Tibial nerve (tissue), 4 donors: ENCODE measurements at regions not wholly inside any gene's neighbourhood (a gene's known extent, or its start where the extent isn't known, plus 50 kb on each side); places are given as distances from the start of the nearest gene placed in this dataset.
"Not testable (repeated sequence)": the region's sequence is repeated elsewhere in the genome, so short reads cannot be mapped to it uniquely, and the experiment has no call there.

ENCODE experiments used
- DNase-seq, 2 donors: peaks; one replicate each; pipeline ENCODE4 v3.0.0-alpha.2; 2019; ENCODE audit warnings: low spot score in 2 of 2
- H3K27ac ChIP-seq, 4 donors: fragments of 200-600 bp; sonication (generic) in 3 of 4; one replicate each; pipeline ENCODE4 v1.5.1; 2017 to 2019; ENCODE audit warnings: mild to moderate bottlenecking in 1 of 4
- H3K27me3 ChIP-seq, 2 donors: fragments of 200-600 bp; sonication (generic) in 1 of 2; one replicate each; pipeline versions ENCODE4 v1.5.1 to v1.6.0; 2017 to 2019
- H3K36me3 ChIP-seq, 3 donors: fragments of 200-600 bp; sonication (generic); one replicate each; pipeline ENCODE4 v1.5.1; 2018 to 2019
- H3K4me1 ChIP-seq, 4 donors: fragments of 200-600 bp; sonication (generic) in 3 of 4; one replicate each; pipeline ENCODE4 v1.5.1; 2017 to 2019
- H3K4me3 ChIP-seq, 4 donors: fragments of 200-600 bp; sonication (generic) in 3 of 4; one replicate each; pipeline ENCODE4 v1.5.1; 2017 to 2019; ENCODE audit warnings: mild to moderate bottlenecking in 1 of 4, moderate library complexity in 1 of 4
- H3K9me3 ChIP-seq, 4 donors: fragments of 200-600 bp; sonication (generic) in 3 of 4; one replicate each; pipeline ENCODE4 v1.5.1; 2017 to 2019
- WGBS, 2 donors: methylation state at CpG; one replicate each; pipeline ENCODE4 v1.1.5; 2018; 5-methylcytosine and 5-hydroxymethylcytosine counted together

DNA sequence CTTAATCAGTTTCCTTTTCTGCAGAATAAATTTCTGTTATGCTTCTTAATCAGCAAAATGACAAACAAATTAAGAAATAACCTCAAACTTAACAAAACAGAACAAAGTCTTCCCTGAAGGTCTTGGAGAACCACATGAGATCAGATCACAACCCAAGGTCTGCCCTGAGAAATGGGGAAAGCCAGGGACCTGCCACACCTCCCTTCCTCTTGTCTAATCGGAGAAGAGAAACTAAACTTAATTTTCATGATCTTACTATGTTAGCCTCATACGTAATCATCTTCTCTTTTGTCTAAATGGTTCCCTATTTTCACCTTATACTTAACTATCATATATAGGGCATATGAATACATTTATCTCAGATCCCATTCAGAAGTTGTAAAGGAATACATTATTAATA lies 405.4 kb upstream of the SPATA31A3 start:
- DNase-seq, H3K4me1 ChIP-seq, H3K9me3 ChIP-seq, H3K27me3 ChIP-seq, H3K27ac ChIP-seq, H3K4me3 ChIP-seq, H3K36me3 ChIP-seq: not testable (repeated sequence)
- WGBS, 2 donors = 74 to 77% methylated on average over 2 of the region's 2 CpGs

DNA sequence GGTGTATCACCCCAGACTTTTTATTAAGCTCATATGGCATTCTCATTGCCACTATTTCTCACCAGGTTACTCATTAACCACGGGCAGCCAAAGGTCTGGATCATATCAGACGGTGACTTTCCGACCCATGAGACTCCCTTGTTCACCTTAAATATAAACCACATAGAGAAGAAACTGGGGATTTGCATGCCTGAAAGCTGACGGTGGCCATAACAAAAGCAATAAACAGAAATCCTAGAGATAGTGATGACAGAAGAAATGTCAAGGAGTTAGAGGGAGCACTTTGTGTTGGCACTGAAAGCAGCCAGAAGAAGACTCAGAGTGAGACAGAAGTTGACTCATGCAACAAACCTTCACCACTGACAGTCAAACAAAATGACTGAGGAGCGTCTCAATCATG lies 402.4 kb upstream of the SPATA31A3 start:
- H3K36me3 ChIP-seq, H3K9me3 ChIP-seq, H3K4me1 ChIP-seq, DNase-seq, H3K4me3 ChIP-seq, H3K27me3 ChIP-seq, H3K27ac ChIP-seq: not testable (repeated sequence)
- no CpG with 5 or more reads among the region's 5 CpGs for WGBS, 2 donors

DNA sequence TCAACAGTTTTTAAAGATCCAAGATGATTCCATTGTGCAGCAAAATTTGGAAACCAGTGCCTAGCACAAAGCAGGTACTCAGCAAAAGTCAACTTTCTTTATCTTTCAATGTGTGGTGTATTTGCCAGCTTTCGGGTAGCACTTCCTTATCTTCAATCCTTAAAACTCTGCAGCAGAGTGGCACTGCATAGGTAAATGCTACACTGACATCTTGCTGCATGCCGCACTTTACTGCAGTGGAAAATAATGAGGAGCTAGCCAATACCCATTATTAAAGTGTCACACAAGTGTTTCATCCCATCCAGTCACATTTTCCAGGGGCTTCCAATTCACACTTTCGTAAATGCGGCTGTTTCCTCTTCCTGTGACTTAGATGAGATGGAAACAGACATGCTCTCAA lies 401.7 kb upstream of the SPATA31A3 start:
- H3K4me3 ChIP-seq = not testable (repeated sequence)

DNA sequence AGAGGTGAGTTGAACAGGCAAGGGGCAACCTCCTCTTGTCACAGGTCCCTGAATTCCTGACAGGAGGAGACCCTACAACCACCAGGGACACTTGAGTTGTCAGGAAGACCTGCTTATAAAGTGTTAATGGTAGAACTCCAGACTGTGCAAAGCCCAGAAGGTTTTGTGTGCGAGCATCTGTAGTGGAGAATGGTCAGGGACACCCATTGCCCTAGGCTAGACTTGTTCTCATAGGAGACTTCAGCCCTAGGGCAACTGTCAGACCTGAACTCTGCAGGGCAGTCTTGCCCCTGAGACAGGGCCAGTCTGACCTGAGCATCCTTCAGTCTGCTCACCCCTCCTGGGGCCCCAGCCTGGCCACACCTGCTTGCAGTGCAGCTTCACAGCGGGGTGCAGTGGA lies 377.3 kb upstream of the SPATA31A3 start:
- not testable (repeated sequence) for H3K4me3 ChIP-seq, H3K4me1 ChIP-seq, H3K9me3 ChIP-seq, H3K36me3 ChIP-seq, H3K27me3 ChIP-seq, DNase-seq, H3K27ac ChIP-seq
- no CpG with 5 or more reads among the region's 2 CpGs for WGBS, 2 donors

More for the DNA sequence above, 401.7 kb upstream of the SPATA31A3 start:
- not testable (repeated sequence) for DNase-seq, H3K4me1 ChIP-seq, H3K9me3 ChIP-seq, H3K27ac ChIP-seq, H3K36me3 ChIP-seq, H3K27me3 ChIP-seq
- no CpG with 5 or more reads among the region's 4 CpGs for WGBS, 2 donors

DNA sequence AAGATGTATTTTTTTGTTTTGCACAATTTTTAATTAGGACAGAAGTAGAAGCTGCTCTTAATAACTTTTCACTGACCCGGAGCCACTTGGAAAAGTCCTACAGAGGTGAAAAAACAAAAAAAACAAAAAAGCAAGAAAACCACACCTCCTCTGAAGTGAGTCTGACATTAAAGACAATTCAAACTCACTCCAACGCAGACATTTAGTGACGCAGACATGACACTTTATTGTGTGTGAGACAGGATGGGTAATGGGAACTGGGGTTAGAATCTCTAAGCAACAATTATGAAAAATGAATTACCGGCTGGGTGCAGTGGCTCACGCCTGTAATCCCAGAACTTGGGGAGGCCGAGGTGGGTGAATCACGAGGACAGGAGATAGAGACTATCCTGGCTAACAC lies 370.0 kb upstream of the SPATA31A3 start:
- not testable (repeated sequence) for H3K27ac ChIP-seq, H3K4me3 ChIP-seq, H3K4me1 ChIP-seq, H3K9me3 ChIP-seq, DNase-seq, H3K27me3 ChIP-seq, H3K36me3 ChIP-seq
- WGBS, 2 donors = no CpG with 5 or more reads among the region's 7 CpGs

DNA sequence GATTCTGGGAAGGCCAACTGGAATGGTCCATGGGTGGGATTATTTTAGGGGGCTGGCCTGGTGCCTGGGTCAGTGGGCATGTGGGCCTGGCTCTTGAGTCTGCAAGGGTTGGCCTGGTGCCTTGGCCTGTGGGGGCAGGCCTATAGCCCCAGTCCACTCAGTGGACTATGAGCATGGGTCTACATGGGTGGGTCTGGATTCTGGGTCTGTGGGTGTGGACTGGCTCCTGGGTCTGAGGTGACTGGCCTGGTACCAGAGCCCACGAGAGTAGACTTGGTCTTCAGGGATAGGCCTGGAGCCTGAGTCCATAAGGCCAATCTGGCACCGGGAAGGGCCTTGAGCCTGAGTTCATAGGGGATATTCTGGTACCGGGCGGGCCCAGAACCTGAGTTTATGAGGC lies 361.6 kb upstream of the SPATA31A3 start:
- H3K4me1 ChIP-seq, H3K27ac ChIP-seq, H3K9me3 ChIP-seq, H3K36me3 ChIP-seq, H3K4me3 ChIP-seq, DNase-seq, H3K27me3 ChIP-seq: not testable (repeated sequence)
- WGBS, 2 donors = no CpG with 5 or more reads among the region's 4 CpGs

DNA sequence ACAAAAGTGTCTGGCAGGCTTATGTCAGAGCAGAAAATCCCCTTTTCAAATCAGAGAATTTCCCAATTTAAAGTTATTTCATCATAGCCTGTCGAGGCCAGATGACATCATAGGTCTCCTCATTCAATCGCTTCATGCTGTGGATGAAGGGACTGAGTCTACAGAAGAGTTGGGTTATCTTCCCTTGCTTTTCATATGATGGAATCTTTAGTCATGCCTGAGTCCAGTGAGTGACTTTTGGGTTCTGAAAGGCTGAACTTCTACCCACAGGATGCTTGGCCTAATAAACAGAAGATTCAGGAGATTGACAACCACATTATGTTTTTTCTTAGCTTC lies 357.0 kb upstream of the SPATA31A3 start:
- WGBS, 2 donors = no CpG with 5 or more reads among the region's 2 CpGs
- H3K27ac ChIP-seq, H3K4me3 ChIP-seq, H3K4me1 ChIP-seq, H3K27me3 ChIP-seq, H3K9me3 ChIP-seq, H3K36me3 ChIP-seq, DNase-seq: not testable (repeated sequence)

DNA sequence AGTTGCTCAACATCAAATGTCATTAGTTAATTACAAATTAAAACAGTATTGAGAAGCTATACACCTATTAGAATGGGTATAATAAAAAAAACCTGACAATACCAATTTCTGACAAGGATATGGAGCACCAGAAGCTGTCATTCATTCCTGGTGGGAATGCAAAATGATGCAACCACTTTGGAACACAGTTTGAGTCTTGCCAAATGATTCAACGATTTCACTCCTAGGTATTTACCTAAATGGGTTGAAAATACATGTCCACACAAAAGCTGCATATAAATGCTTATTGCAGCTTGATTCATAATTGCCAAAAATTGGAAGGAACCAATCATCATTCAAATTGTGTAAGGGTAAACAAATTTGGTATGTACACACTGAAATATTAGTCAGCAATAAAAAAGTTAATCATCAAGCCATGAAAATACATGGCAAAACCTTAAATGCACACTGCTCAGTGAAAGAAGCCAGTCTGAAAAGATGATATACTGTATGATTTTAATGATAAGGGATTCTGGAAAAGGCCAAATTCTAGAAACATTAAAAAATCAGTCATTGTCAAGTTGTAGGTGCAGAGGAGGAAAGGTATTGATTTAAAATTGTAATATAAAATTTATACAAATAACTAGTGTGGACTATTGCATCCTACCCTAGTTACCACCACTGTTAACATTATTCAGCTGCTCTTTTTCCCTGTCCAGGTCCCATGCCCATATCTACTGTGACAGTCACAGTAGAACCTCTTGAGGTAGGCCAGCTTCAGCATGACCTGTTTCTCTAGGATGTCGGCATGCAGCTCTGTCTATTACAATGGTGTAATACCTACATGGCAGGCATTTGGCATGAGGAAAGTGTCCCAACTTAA lies 356.4 kb upstream of the SPATA31A3 start:
- not testable (repeated sequence) for H3K36me3 ChIP-seq, H3K27ac ChIP-seq, H3K27me3 ChIP-seq, H3K9me3 ChIP-seq, H3K4me3 ChIP-seq, H3K4me1 ChIP-seq, DNase-seq
- no CpG with 5 or more reads among the region's 2 CpGs for WGBS, 2 donors

DNA sequence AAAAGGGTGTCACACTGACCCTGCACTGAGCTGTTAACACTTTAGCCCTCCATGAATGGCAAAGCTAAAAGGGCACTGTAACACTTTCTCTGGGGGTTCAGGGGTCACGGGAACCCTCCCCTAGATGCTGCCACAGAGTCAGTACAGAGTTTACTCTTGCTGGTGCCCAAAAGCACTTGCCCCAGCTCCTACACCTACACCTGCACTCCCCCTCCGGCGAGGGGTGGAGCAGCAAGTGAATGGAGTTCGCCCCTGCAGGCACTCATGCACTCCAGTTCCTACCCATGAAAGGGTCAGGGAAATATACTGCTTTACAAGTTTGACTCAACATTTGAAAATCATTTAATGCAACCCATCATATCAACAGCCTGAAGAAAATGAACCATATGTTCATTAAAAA lies 355.7 kb upstream of the SPATA31A3 start:
- no CpG with 5 or more reads among the region's 4 CpGs for WGBS, 2 donors
- H3K4me3 ChIP-seq = not testable (repeated sequence)

DNA sequence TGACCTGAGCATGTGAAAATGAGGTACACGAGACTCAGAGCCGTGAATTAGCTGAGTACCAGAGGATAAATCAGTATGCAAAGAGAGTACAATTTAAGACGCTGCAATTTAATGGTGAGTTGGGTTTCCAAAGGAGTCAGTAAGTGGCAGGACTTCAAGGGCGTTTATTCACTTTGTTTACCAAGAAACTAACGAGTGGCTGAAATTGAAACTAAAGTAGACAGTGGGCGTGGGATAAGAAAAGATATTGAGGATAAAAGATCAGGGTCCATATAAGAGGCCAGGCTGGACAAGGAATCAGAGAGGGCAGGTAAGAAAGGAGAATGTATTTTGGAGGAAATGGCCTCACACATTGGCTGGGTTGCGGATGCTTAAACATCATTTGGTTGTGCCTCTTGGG lies 346.9 kb upstream of the SPATA31A3 start:
- H3K27ac ChIP-seq, H3K4me1 ChIP-seq, H3K4me3 ChIP-seq, H3K9me3 ChIP-seq, H3K27me3 ChIP-seq, H3K36me3 ChIP-seq, DNase-seq: not testable (repeated sequence)
- no CpG with 5 or more reads among the region's 7 CpGs for WGBS, 2 donors

More for the DNA sequence above, 355.7 kb upstream of the SPATA31A3 start:
- not testable (repeated sequence) for DNase-seq, H3K4me1 ChIP-seq, H3K9me3 ChIP-seq, H3K27me3 ChIP-seq, H3K36me3 ChIP-seq, H3K27ac ChIP-seq

DNA sequence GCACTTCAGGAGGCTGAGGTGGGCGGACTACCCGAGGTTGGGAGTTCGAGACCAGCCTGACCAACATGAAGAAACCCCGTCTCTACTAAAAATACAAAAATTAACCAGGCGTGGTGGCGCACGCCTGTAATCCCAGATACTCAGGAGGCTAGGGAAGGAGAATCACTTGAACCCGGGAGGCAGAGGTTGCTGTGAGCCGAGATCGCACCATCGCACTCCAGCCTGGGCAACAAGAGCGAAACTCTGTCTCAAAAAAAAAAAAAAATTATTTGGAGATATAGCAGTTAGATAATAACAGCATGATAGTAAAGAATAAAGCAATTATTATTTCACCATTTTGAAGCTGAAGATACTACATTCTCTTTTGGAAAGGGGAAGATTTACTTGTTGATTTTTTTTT lies 345.9 kb upstream of the SPATA31A3 start:
- not testable (repeated sequence) for DNase-seq, H3K4me1 ChIP-seq, H3K27ac ChIP-seq, H3K27me3 ChIP-seq, H3K9me3 ChIP-seq, H3K36me3 ChIP-seq, H3K4me3 ChIP-seq
- WGBS, 2 donors = no CpG with 5 or more reads among the region's 12 CpGs

DNA sequence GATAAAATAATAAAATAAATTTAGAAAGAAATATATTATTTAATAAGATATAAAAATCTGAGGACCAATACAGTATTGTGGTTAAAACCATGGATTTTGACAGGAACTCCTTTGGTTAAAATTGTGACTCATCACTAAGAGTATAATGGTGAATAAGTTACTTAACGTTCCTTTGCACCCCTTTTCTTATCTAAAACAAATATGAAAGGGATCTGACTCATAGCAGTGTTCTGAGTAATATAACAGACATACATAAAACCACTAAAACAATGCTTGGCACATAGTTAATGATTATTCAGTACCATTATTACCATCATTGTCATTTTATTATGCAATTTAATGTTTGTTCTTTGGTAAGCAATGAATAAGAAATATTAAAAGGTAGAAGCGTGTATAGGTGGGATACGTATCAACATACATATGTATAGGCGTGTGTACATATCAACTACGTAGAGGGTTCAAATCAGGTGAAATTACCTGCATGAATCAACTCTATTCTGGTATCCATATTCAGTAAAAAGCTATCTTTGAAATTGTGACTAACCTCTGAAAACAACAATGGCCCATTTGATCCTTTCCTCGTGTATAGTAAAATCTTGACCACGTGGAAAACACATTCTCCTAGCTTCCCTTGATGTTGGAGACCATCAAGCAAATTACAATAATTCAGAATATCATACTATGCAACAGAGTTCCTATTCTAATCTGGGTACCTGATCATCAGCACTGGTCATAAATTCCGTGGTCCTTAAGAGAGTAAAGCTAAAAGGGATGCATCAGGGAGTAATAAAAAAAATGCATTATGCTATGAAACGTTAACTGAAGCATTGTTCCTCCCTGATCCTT lies 342.6 kb upstream of the SPATA31A3 start:
- not testable (repeated sequence) for DNase-seq, H3K27me3 ChIP-seq, H3K36me3 ChIP-seq, H3K9me3 ChIP-seq, H3K27ac ChIP-seq, H3K4me3 ChIP-seq, H3K4me1 ChIP-seq
- no CpG with 5 or more reads among the region's 9 CpGs for WGBS, 2 donors

DNA sequence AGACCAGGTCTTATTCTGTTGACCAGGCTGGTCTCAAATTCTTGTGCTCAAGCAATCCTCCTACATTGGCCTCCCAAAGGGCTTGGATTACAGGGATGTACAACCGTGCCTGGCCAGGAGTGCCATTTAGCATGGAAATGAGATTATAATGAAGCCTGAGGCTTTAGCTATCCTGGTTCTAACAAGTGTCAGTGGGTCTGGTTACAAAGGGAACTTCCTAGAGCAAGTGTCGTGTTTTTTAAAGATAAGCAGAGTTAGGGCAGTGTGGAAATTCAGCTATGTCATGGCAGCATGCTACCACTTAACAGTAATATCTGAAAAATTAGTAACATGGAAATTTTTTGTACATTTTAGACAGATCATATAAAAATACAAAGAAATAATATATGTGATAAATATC lies 339.3 kb upstream of the SPATA31A3 start:
- not testable (repeated sequence) for H3K27me3 ChIP-seq, H3K27ac ChIP-seq, H3K4me3 ChIP-seq, H3K36me3 ChIP-seq, H3K9me3 ChIP-seq, DNase-seq, H3K4me1 ChIP-seq
- no CpG with 5 or more reads among the region's 2 CpGs for WGBS, 2 donors

DNA sequence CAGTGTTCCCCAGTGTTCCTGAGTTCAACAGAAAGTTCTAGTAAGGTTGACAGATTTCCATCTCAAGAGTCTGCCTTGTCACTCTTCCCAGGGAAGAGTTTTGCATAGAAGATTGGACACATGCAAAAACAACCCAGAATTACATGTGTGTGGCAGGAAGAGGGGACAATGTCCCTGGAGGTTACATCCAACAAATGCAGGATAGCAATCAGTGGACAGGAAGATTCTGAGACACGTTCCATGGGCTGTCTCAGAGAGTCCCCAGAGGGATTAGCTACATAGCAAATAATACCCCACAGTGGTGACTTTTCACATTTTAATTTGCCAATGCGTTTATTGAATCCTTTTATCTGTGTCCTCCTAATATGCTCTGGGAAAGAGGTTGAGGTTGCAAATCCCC lies 321.1 kb upstream of the SPATA31A3 start:
- not testable (repeated sequence) for H3K4me1 ChIP-seq, H3K4me3 ChIP-seq, DNase-seq, H3K27ac ChIP-seq, H3K36me3 ChIP-seq, H3K27me3 ChIP-seq, H3K9me3 ChIP-seq
- no CpG with 5 or more reads among the region's 2 CpGs for WGBS, 2 donors
